IMR-90 (cell line): ENCODE measurements at regions not wholly inside any gene's neighbourhood (a gene's known extent, or its start where the extent isn't known, plus 50 kb on each side); places are given as distances from the start of the nearest gene placed in this dataset.

Experiments
- ATAC-seq: fragments of 200-7000 bp; cut with Tn5 transposase; 2 replicates; pipeline ENCODE4 v1.9.1; 2020; ENCODE audit warnings: low read depth, mild to moderate bottlenecking, moderate library complexity
- BruUV-seq: library from RNA; stranded (reverse); fragments of 400-500 nt; replicated peaks from 2 replicates; lab custom pipeline; 2021; lab: Mats Ljungman, UMichigan
- CTCF ChIA-PET: fragments of 300-600 bp; formaldehyde crosslinking; extraction: SDS; loops from one replicate; lab custom pipeline; 2021; ENCODE audit warnings: antibody characterized with exemption; lab: Yijun Ruan, JAX
- POLR2A ChIA-PET: fragments of 300-600 bp; sonication (Branson Sonifier 250); formaldehyde crosslinking; loops from one replicate; lab custom pipeline; 2022; ENCODE audit warnings: antibody characterized with exemption; ENCODE audit not compliant: unreplicated experiment; lab: Charles Lee
- DNase-seq: peaks from one replicate; pipeline ENCODE4 v3.0.0; 2013
- H2AFZ ChIP-seq: replicated peaks from 2 replicates; pipeline ENCODE3; 2013; ENCODE audit warnings: low read length, mild to moderate bottlenecking; ENCODE audit not compliant: poor library complexity
- H2AK5ac ChIP-seq: 2 replicates; pipeline ENCODE4 v1.6.1; 2013; ENCODE audit warnings: low read depth, low read length, inconsistent platforms
- H2AK9ac ChIP-seq: replicated peaks from 2 replicates; pipeline ENCODE3; 2013; ENCODE audit warnings: mild to moderate bottlenecking, low read depth, low read length, moderate library complexity; ENCODE audit not compliant: poor library complexity
- H2BK120ac ChIP-seq: 2 replicates; pipeline ENCODE4 v1.6.1; 2013; ENCODE audit warnings: low read depth, low read length, inconsistent platforms
- H2BK15ac ChIP-seq: 3 replicates; pipeline ENCODE4 v1.6.1; 2013; ENCODE audit warnings: low read depth, low read length, inconsistent platforms
- H2BK20ac ChIP-seq: 2 replicates; pipeline ENCODE4 v1.6.1; 2013; ENCODE audit warnings: low read depth, mild to moderate bottlenecking, inconsistent platforms, low read length, moderate library complexity
- H2BK5ac ChIP-seq: 2 replicates; pipeline ENCODE4 v1.6.1; 2013; ENCODE audit warnings: mild to moderate bottlenecking, low read depth, low read length, inconsistent platforms; ENCODE audit not compliant: poor library complexity, severe bottlenecking
- H3K14ac ChIP-seq: replicated peaks from 2 replicates; pipeline ENCODE4 v1.6.1; 2013; ENCODE audit warnings: low read depth, low read length, inconsistent platforms
- H3K18ac ChIP-seq: 2 replicates; pipeline ENCODE4 v1.6.1; 2013; ENCODE audit warnings: low read depth, low read length, control low read depth
- H3K23ac ChIP-seq: 2 replicates; pipeline ENCODE4 v1.6.1; 2013; ENCODE audit warnings: low read depth, low read length, inconsistent platforms
- H3K27ac ChIP-seq: 2 replicates; pipeline ENCODE4 v1.5.1; 2013; ENCODE audit warnings: mild to moderate bottlenecking, control low read depth, low read length; ENCODE audit not compliant: insufficient read depth
- H3K27me3 ChIP-seq: 2 replicates; pipeline ENCODE4 v1.6.1; 2013; ENCODE audit warnings: low read length; ENCODE audit not compliant: control insufficient read depth, insufficient read depth
- H3K36me3 ChIP-seq: 2 replicates; pipeline ENCODE4 v1.6.1; 2013; ENCODE audit warnings: low read length, mixed read lengths; ENCODE audit not compliant: control insufficient read depth, insufficient read depth
- H3K4ac ChIP-seq: 2 replicates; pipeline ENCODE4 v1.6.1; 2013; ENCODE audit warnings: low read depth, low read length, inconsistent platforms
- H3K4me1 ChIP-seq: 2 replicates; pipeline ENCODE4 v1.6.1; 2013; ENCODE audit warnings: low read length, mixed read lengths; ENCODE audit not compliant: control insufficient read depth, insufficient read depth
- H3K4me2 ChIP-seq: 2 replicates; pipeline ENCODE4 v1.6.1; 2013; ENCODE audit warnings: low read depth, mild to moderate bottlenecking, control low read depth, low read length, moderate library complexity
- H3K4me3 ChIP-seq: 2 replicates; pipeline ENCODE4 v1.5.1; 2013; ENCODE audit warnings: low read depth, mild to moderate bottlenecking, control low read depth, low read length, moderate library complexity; ENCODE audit not compliant: insufficient read depth
- H3K56ac ChIP-seq: 2 replicates; pipeline ENCODE4 v1.6.1; 2013; ENCODE audit warnings: low read length, inconsistent platforms; ENCODE audit not compliant: insufficient read depth; ENCODE audit errors: extremely low read depth
- H3K79me1 ChIP-seq, 2 experiments: 2 replicates each; pipeline ENCODE4 v1.6.1; 2013; ENCODE audit warnings: low read length in 2 of 2, inconsistent platforms in 1 of 2, low read depth in 1 of 2
- H3K9ac ChIP-seq: 2 replicates; pipeline ENCODE4 v1.6.1; 2013; ENCODE audit warnings: low read depth, low read length, control low read depth
- H3K9me1 ChIP-seq: 2 replicates; pipeline ENCODE4 v1.6.1; 2013; ENCODE audit warnings: low read length, inconsistent platforms; ENCODE audit not compliant: insufficient read depth
- H3K9me3 ChIP-seq: 2 replicates; pipeline ENCODE4 v1.6.1; 2013; ENCODE audit warnings: low read length; ENCODE audit not compliant: control insufficient read depth, insufficient read depth
- H4K20me1 ChIP-seq: 2 replicates; pipeline ENCODE4 v1.6.1; 2013; ENCODE audit warnings: low read length, inconsistent platforms; ENCODE audit not compliant: insufficient read depth
- H4K5ac ChIP-seq: 2 replicates; pipeline ENCODE4 v1.6.1; 2013; ENCODE audit warnings: mild to moderate bottlenecking, low read depth, low read length, control low read depth
- H4K8ac ChIP-seq, 2 experiments: 2 replicates each; pipeline ENCODE4 v1.6.1; 2013; ENCODE audit warnings: low read depth in 2 of 2, low read length in 2 of 2, control low read depth in 1 of 2, inconsistent platforms in 1 of 2
- H4K91ac ChIP-seq: 2 replicates; pipeline ENCODE4 v1.6.1; 2013; ENCODE audit warnings: low read depth, low read length, inconsistent platforms; ENCODE audit not compliant: insufficient read depth
- CEBPB ChIP-seq: IDR thresholded peaks from 2 replicates; pipeline ENCODE4 v1.6.1; 2012; ENCODE audit warnings: low read depth, low read length, improper control_type of control experiment
- CHD1 ChIP-seq: IDR thresholded peaks from 2 replicates; pipeline ENCODE4 v1.6.1; 2012; ENCODE audit warnings: low read depth, low read length, improper control_type of control experiment
- CTCF ChIP-seq: conservative IDR thresholded peaks from 2 replicates; pipeline ENCODE4 v1.5.1; 2012; ENCODE audit warnings: mild to moderate bottlenecking, low read depth, low read length, improper control_type of control experiment
- FOS ChIP-seq: fragments of 150-350 bp; IDR thresholded peaks from 2 replicates; pipeline ENCODE4 v1.6.1; 2016; ENCODE audit warnings: low read depth, low read length
- MAFK ChIP-seq: IDR thresholded peaks from 2 replicates; pipeline ENCODE4 v1.6.1; 2012; ENCODE audit warnings: low read depth, low read length, improper control_type of control experiment
- NFE2L2 ChIP-seq: fragments of 150-350 bp; IDR thresholded peaks from 2 replicates; pipeline ENCODE4 v1.6.1; 2016; ENCODE audit warnings: low read depth, mild to moderate bottlenecking, low read length
- RAD21 ChIP-seq: IDR thresholded peaks from 2 replicates; pipeline ENCODE4 v1.6.1; 2012; ENCODE audit warnings: low read length, improper control_type of control experiment
- RFX5 ChIP-seq: IDR thresholded peaks from 2 replicates; pipeline ENCODE4 v1.8.0; 2012; ENCODE audit warnings: low read depth, mild to moderate bottlenecking, low read length, moderate library complexity
- USF2 ChIP-seq: fragments of 150-350 bp; IDR thresholded peaks from 2 replicates; pipeline ENCODE4 v1.6.1; 2017; ENCODE audit warnings: mild to moderate bottlenecking, antibody characterized with exemption, low read length, low read depth
- WGBS, 2 experiments: methylation state at CpG; one replicate each; pipeline versions ENCODE4 v1.1.5 to v1.1.7; 2013; ENCODE audit warnings: missing lambda C conversion rate in 2 of 2; ENCODE audit not compliant: insufficient read length in 1 of 2; ENCODE audit errors: extremely low coverage in 2 of 2; 5-methylcytosine and 5-hydroxymethylcytosine counted together
- dilution Hi-C: fragments of 300-500 bp; cut with HindIII; formaldehyde crosslinking; loops from one replicate; pipeline ENCODE4 v1.14.3; 2018; ENCODE audit warnings: low sequenced_read_pairs; ENCODE audit not compliant: unreplicated experiment
- in situ Hi-C: fragments of 300-500 bp; cut with MboI; formaldehyde crosslinking; loops from 3 replicates; pipeline ENCODE4 v1.14.3; 2019; ENCODE audit warnings: low sequenced_read_pairs, inconsistent platforms, mixed read lengths
- intact Hi-C: fragments of 100-400 bp; cut with micrococcal nuclease; formaldehyde crosslinking; loops from 2 replicates; pipeline ENCODE4 v1.10.0; 2022

- no TSS peak for BruUV-seq
- ATAC-seq = no peak
Measured at GRCh38 chr3:13700889-13701288, 152.0 kb downstream of the FBLN2 start.

More at GRCh38 chr3:13700889-13701288, 152.0 kb downstream of the FBLN2 start:
- Histone ChIP-seq H4K8ac (no peak overlapping the region), H3K23ac (no peak overlapping the region), H4K20me1 (no peaks in the 10 kb centered on the region), H3K4me2 (no peak overlapping the region), H3K27ac (no peak overlapping the region), H2BK15ac (no peak overlapping the region), H2BK20ac (no peak overlapping the region), H2BK5ac (no peak overlapping the region), H4K91ac (no peak overlapping the region), H2BK120ac (no peak overlapping the region), H3K4me1 (no peaks in the 10 kb centered on the region), H3K9me1 (no peaks in the 10 kb centered on the region), H3K18ac (no peak overlapping the region), H2AFZ (no peak overlapping the region), H3K27me3 (no peaks in the 10 kb centered on the region), H3K79me1 (no peaks in the 10 kb centered on the region), H3K56ac (no peak overlapping the region), H3K9ac (no peak overlapping the region), H3K4ac (no peak overlapping the region), H3K36me3 (no peaks in the 10 kb centered on the region), H3K4me3 (no peak overlapping the region), H2AK5ac (no peak overlapping the region), H2AK9ac (no peak overlapping the region), H3K14ac (no peak overlapping the region), H3K9me3 (peaks cover 4% of the 10 kb centered on the region; the same call in 1 of the 2 replicates), H4K5ac (no peak overlapping the region)
- dilution Hi-C loops = no loop called here
- ChIA-PET CTCF (no interaction called here), POLR2A (no interaction called here)
- DNase-seq = no peak
- intact Hi-C loops = no loop called here
- in situ Hi-C loops = no loop called here
- 65% methylated on average over 5 of the region's 8 CpGs; no CpG with 5 or more reads in 1 of the 2 experiments for WGBS, 2 experiments
- TF ChIP-seq FOS (no peak), RAD21 (no peak), MAFK (no peak), NFE2L2 (no peak), CHD1 (no peak), CTCF (no peak), USF2 (no peak), CEBPB (no peak), RFX5 (no peak)
